Stimulated activated CD4-positive, alpha-beta T cell treated with anti-CD3 and anti-CD28 coated beads, Interleukin-15, amount 100 ng/mL, for 48 hours (primary cell): ENCODE measurements at regions not wholly inside any gene's neighbourhood (a gene's known extent, or its start where the extent isn't known, plus 50 kb on each side); places are given as distances from the start of the nearest gene placed in this dataset.
"Not testable (repeated sequence)": the region's sequence is repeated elsewhere in the genome, so short reads cannot be mapped to it uniquely, and the experiment has no call there.

ENCODE experiments used
- DNase-seq, 2 donors: peaks; one replicate each; pipeline ENCODE4 v3.0.0-alpha.2; 2020; ENCODE audit warnings: low read depth in 2 of 2

DNA sequence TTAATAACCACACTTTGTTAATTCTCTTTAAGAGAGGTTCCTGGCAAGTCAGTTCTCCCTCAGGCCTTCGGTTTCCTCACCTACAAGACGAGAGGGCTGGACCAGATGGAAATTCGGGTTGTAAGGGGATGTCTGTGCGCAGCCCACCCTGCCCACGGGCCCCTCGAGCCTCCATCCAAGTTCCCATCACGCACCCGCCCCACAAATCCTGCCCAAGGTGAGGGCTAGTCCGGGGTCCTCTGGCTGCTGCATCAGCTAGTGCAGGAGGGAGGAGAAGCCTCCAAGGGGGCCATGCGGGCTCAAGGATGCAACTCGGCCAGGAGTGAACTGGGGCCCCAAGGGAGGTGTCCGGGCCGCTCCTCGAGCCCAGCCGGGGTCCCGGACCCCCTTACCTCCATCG is 169.6 kb upstream of the TP53TG3 start:
- DNase-seq: not testable (repeated sequence)

DNA sequence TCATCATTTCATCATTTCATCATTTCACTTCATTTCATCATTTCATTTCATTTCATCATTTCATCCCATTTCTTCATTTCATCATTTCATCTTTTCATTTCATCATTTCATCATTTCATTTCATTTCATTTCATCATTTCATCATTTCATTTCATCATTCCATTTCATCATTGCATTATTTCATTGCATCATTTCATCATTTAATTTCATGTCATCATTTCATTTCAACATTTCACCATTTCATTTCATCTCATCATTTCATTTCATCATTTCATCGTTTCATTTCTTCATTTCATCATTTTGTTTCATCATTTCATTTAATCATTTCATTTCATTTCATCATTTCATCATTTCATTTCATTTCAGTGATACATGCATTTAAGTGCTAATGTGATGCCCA is 166.9 kb upstream of the TP53TG3 start:
- not testable (repeated sequence) for DNase-seq

DNA sequence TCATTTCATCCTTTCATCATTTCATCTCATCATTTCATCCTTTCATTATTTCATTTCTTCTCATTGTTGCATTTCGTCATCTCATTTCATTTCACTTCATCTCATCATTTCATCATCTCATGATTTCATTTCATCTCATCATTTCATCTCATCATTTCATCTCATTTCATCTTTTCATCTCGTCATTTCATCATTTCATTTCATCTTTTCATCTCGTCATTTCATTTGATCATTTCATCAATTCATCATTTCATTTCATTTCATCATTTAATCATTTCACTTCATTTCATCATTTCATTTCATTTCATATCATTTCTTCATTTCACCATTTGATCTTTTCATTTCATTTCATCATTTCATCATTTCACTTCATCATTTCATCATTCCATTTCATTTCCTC is 131.3 kb upstream of the TP53TG3 start:
- DNase-seq: not testable (repeated sequence)

DNA sequence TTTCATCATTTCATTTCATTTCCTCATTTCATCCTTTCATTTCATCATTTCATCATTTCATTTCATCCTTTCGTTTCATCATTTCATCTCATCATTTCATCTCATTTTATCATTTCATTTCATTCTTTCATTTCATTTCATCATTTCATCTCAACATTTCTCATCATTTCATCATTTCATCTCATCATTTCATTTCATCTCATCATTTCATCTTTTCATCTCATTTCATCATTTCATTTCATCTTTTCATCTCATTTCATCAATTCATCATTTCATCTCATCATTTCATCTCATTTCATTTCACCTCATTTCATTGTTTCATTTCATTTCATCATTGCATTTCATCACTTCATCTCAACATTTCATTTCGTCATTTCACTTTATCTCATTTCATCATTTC is 129.7 kb upstream of the TP53TG3 start:
- DNase-seq: not testable (repeated sequence)
